ENCODE measurements at regions not wholly inside any gene's neighbourhood (a gene's known extent, or its start where the extent isn't known, plus 50 kb on each side); places are given as distances from the start of the nearest gene placed in this dataset.

DNA sequence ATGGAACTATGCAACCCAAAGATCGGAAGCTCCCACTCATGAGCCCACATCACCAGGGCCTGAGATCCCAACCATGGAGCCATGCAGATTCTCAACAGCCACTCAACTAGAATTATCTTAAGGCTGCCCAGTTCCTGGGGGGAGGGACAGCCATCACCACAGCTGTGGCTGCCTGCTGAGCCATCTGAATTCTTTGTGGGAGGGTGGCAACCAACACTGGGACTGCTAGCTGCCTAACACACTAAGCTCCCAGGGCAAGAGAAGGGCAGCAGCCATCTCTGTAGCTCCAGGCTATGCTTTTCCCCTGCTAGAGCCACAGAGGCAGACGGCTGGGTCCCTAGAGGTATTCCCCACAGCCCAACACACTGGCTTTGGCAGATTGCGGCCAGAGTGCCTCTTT is 251.3 kb upstream of the GRAMD2B start:
- TF ChIP-seq EZH2 (IDR thresholded peaks at IDR 0.05; ENCODE audit: low read length, unreplicated experiment), result no peak
- TF ChIP-seq, protein P1, sequence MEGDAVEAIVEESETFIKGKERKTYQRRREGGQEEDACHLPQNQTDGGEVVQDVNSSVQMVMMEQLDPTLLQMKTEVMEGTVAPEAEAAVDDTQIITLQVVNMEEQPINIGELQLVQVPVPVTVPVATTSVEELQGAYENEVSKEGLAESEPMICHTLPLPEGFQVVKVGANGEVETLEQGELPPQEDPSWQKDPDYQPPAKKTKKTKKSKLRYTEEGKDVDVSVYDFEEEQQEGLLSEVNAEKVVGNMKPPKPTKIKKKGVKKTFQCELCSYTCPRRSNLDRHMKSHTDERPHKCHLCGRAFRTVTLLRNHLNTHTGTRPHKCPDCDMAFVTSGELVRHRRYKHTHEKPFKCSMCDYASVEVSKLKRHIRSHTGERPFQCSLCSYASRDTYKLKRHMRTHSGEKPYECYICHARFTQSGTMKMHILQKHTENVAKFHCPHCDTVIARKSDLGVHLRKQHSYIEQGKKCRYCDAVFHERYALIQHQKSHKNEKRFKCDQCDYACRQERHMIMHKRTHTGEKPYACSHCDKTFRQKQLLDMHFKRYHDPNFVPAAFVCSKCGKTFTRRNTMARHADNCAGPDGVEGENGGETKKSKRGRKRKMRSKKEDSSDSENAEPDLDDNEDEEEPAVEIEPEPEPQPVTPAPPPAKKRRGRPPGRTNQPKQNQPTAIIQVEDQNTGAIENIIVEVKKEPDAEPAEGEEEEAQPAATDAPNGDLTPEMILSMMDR (conservative IDR thresholded peaks at IDR 0.05; ENCODE audit: low read depth, low read length), result no peak
